ENCODE measurements at regions not wholly inside any gene's neighbourhood (a gene's known extent, or its start where the extent isn't known, plus 50 kb on each side); places are given as distances from the start of the nearest gene placed in this dataset.

DNA sequence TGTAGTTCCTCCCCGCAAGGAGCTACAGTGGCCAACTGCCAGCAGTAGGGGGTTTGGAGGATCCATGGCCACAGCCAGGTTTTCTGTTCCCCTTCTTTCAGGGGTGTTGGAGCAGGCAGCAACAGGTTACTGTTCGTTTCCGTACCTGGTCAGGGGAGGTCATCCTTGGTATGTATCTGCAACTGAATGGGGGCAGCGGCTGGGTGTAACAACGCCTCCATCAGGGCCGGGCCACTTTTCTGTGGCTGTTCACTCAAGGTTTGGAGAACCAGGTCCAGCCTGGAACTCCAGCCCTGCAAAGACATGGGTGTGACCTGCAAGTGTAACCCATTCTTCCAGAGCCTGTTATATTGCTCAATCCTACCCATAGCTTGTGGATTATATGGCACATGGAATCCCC lies 732.3 kb upstream of the MIR17HG start:
- TF ChIP-seq, protein P1, sequence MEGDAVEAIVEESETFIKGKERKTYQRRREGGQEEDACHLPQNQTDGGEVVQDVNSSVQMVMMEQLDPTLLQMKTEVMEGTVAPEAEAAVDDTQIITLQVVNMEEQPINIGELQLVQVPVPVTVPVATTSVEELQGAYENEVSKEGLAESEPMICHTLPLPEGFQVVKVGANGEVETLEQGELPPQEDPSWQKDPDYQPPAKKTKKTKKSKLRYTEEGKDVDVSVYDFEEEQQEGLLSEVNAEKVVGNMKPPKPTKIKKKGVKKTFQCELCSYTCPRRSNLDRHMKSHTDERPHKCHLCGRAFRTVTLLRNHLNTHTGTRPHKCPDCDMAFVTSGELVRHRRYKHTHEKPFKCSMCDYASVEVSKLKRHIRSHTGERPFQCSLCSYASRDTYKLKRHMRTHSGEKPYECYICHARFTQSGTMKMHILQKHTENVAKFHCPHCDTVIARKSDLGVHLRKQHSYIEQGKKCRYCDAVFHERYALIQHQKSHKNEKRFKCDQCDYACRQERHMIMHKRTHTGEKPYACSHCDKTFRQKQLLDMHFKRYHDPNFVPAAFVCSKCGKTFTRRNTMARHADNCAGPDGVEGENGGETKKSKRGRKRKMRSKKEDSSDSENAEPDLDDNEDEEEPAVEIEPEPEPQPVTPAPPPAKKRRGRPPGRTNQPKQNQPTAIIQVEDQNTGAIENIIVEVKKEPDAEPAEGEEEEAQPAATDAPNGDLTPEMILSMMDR (IDR thresholded peaks at IDR 0.05) = no peak
- no peak for TF ChIP-seq POLR2A (IDR thresholded peaks at IDR 0.05)

Measured in thyroid gland (tissue), 4 donors.